HG02642 (cell line): ENCODE measurements at regions not wholly inside any gene's neighbourhood (a gene's known extent, or its start where the extent isn't known, plus 50 kb on each side); places are given as distances from the start of the nearest gene placed in this dataset.

Source experiments
- ATAC-seq: cut with Tn5 transposase; IDR thresholded peaks from one replicate; pipeline ENCODE4 v1.9.1; 2021; ENCODE audit warnings: mild to moderate bottlenecking; ENCODE audit not compliant: unreplicated experiment, poor library complexity

DNA sequence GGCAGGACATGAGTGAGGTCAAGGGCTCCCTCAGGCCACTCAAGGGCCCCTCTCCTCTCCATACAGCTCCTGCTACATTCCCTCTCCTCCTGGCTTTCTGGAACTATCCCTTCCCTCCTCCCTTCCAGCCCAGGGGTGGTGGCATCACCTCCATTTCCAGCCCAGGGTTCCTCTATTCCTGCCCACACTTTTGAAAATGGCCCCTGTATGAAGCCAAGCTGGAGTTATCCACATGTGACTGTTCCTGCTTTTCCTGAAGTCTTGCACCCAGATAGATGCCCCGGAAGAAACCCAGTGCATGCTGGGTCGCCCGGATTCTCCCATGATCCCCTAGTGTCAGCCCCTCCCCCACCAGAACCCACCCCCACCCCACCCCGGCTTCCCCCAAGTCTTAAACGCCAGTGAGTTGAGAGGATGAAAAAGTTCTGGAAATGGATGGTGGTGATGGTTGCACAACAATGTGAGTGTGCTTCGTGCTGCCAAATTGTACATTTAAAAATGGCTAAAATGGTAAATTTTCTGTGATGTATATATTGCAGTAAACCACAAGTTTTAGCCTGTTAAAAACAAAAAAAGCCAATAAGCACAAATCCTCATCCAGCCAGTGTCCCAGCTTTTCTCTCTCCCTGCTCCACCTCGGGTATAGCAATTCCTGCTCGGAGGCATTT, 136.9 kb downstream of the SCARB1 start:
- ATAC-seq: no peak

GRCh38 chr12:124725597-124726237, 137.9 kb downstream of the SCARB1 start:
- no peak for ATAC-seq

- no peak for ATAC-seq
These were observed 138.6 kb downstream of the SCARB1 start for GRCh38 chr12:124725099-124725498.

DNA sequence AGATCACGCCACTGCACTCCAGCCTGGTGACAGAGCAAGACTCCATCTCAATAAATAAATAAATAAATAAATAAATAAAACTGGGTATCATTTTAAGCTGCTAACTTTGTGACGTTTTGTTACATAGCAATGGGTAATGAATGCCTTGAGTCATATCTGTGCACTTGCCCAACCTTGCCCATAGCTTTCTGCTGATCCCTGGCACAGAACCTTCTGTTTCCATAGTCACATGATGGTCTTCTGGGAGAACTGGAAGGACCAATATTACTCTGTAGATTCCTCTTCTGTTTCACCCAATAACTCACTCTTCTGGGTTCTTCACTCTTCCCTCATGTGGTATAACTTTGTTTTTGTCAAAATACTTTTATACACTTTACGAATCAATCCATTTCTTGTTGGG, 140.8 kb downstream of the SCARB1 start:
- ATAC-seq: no peak

DNA sequence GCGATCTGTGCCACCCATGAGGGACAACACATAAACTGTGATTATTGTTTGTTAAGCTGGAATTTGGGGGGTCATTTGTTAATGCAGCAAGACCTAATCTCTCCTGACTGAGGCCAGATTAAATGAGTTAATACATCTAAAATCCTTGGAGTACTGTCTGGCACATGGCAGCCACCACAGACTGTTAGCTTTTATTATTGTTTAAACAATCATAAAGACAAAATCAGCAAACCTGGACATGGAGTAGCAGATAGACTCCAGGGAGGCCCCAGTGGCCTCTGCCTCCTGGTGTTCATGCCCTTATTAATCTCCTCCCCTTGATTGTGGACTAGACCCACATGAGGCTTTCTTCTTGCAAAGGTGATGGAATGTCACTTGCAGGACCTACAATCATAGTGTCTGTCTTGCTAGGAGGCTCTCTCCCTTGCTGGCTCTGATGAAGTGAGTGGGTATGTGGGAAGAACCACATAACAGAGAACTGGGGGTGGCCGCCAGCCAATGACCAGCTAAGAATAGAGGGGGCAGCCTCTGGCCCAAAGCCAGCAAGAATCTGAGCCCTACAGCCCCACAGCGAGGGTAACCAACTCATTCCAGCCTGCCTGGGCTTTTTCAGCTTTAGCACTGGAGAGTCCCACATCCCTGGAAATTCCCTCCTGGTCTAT, 142.0 kb downstream of the SCARB1 start:
- ATAC-seq: no peak

DNA sequence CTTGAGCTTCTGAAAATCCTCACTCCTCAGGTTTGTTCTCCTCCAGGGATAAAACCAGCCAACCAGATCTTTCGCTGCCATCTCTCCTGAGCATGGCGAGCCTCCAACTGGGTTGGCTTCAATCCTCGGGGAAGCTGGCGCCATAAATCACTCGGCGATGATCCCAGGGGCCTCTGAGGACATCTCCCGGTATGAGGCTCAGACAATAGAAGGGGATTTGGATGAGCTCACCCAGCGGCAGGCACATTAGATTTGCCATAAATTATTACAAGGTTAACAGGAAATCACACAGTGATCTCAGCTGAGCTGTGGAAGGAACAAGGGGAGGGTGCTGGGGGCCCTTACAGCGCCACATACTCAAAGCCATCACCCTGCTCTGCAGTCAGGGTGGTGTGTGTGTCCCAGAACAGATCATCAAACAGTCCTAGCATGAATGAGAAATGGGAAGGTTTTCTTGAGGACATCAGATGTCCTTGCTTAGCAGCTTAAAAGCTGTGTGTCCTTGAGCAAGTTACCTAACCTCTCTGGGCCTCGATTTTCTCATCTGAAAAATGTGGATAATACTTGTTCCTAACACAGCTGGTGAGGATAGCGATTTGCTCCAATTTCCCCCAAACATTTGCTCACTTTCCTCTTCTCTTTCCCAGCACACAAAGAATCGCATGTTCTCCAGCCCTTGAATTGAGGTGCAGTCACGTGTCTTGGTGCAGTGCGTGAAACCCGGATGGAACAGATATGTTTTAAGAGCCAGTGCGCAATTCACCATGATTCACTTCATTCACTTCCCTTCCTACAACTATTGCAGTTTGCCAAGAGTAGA, 142.8 kb downstream of the SCARB1 start:
- ATAC-seq: no peak

GRCh38 chr12:124720004-124720680, 143.5 kb downstream of the SCARB1 start:
- no peak for ATAC-seq

DNA sequence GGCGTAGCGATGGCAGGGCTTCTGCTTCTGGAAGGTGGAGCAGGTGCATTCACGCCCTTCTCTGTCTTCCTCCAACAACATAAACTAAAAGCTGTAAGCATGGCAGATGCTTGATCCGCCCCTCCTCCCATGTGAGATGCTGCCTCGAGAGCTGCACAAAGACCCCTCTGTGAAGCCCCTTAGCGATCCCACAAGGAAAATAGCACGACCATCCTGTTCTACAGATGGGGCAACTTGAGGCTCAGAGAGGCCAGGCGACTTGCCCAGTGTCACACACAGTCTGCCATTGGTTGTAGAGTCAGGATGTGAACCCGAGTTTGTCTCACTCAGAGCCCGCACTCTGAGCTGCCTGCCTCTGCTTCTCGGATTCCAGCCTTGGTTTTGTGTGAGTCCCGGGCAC, 144.4 kb downstream of the SCARB1 start:
- ATAC-seq: no peak

DNA sequence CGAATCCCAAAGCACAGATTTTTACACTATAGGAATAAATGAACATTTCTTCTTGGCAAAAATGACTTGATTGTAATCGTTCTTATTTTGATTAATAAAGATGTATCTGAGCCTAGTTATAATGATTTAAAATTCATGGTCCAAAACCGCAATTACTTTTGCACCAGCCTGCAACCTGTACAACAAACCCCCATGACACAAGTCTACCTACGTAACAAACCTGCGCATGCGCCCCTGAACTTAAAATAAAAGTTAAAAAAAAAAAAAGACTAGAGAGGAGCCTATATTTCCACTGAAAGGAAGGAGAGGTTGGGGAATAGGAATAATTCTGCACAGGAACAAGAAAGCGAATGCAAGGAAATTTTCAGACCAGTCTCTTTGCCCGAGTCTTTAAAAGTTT, 145.2 kb downstream of the SCARB1 start:
- ATAC-seq: no peak

DNA sequence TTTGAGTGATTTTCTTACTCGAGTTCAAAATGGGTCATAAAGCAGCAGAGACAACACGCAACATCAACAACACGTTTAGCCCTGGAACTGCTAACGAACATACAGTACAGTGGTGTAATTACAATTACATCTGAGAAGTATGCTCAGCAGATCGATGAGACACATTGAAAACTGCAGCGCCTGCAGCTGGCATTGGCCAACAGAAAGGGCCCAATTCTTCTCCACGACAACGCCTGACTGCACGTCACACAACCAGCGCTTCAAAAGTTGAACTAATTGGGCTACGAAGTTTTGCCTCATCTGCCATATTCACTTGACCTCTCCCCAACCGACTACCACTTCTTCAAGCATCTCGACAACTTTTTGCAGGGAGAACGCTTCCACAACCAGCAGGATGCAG, 145.6 kb downstream of the SCARB1 start:
- ATAC-seq: no peak

DNA sequence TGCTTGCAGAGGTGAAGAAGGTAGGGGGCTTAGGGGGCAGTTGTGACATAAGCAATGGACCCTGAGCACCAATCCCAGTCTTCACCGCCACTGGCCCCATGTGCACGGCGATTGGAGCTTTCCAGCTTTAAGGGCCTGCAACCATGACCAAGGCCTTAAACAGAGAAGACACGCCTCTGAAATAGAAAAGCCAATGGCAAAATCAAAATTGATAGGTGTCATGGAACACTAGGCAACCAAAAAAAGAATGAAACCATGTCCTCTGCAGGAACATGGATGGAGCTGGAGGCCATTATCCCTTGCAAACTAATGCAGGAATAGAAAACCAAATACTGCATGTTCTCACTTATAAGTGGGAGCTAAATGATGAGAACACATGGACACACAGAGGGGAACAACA, 146.3 kb downstream of the SCARB1 start:
- no peak for ATAC-seq

- no peak for ATAC-seq
These were observed 147.2 kb downstream of the SCARB1 start for GRCh38 chr12:124716208-124717130.

DNA sequence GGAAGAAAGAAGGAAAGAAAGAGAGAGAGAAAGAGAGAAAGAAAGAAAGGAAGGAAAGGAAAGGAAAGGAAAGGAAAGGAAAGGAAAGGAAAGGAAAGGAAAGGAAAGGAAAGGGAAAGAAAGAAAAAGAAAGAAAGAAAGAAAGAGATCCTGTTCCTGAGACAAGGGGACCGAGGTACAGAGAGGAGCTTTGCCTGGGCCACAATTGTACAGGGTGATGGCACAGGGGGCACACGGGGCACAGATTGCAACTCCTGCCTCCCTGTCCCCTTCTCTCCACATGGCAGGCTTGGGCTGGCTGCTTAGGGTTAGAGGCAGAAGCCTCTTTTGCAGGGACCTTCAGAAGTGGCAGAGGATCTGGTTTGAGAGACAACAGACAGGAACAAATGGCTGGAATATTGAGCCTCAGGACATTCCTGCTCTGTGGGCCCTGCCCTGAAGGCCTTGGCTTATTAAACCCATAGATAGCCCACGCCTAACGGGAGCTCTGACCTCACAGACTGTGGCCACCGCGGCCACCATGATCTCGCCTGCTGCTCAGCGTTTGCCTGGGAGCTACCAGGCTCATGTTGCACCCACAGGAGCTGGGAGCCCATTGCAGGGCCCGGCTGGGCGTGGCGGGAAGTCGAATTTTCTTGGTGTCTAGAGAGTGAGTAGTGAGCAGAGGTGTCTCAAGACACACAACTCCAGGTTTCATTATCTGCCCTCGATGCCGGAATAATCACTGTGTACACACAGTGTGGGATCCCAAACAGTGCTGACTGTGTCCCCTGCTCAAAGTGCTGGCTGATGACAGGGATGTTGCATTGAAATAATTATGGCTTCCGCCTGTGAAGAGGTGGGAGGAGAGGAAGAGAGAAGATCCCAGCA, 147.9 kb upstream of the NCOR2 start:
- no peak for ATAC-seq

GRCh38 chr12:124713436-124714082, 146.1 kb upstream of the NCOR2 start:
- ATAC-seq: peak; percentile 80

- peak; percentile 31 for ATAC-seq
These were observed 145.6 kb upstream of the NCOR2 start for GRCh38 chr12:124713041-124713435.

- no peak for ATAC-seq
These were observed 143.9 kb upstream of the NCOR2 start for GRCh38 chr12:124711344-124711743.

GRCh38 chr12:124709722-124710687, 142.6 kb upstream of the NCOR2 start:
- ATAC-seq: no peak
